Sigmoid colon (tissue), 3 donors: ENCODE measurements at regions not wholly inside any gene's neighbourhood (a gene's known extent, or its start where the extent isn't known, plus 50 kb on each side); places are given as distances from the start of the nearest gene placed in this dataset.

Experiments
- CTCF ChIP-seq, 4 experiments: fragments of 450-650 bp in 3 of 4; fragments of 200-600 bp in 1 of 4; IDR thresholded peaks; one replicate each; pipeline ENCODE4 v1.5.1; 2016 to 2019; ENCODE audit warnings: antibody characterized with exemption in 4 of 4, mild to moderate bottlenecking in 3 of 4, moderate library complexity in 2 of 4
- POLR2A ChIP-seq, 2 donors: fragments of 450-650 bp; IDR thresholded peaks; one replicate each; pipeline ENCODE4 v1.6.1; 2016; ENCODE audit warnings: antibody characterized with exemption in 2 of 2, mild to moderate bottlenecking in 2 of 2, moderate library complexity in 2 of 2

GRCh38 chr4:110998320-110998719 is 375.4 kb upstream of the PITX2 start:
- no peak for TF ChIP-seq CTCF (IDR thresholded peaks at IDR 0.05)
- no peak for TF ChIP-seq POLR2A (IDR thresholded peaks at IDR 0.05)
